ENCODE measurements at regions not wholly inside any gene's neighbourhood (a gene's known extent, or its start where the extent isn't known, plus 50 kb on each side); places are given as distances from the start of the nearest gene placed in this dataset.
A peak's percentile ranks its signal among the peaks of the same experiment; 100 is the strongest.

GRCh38 chr1:182735343-182735742, 51.0 kb upstream of the RGS8 start:
- H3K4me1 ChIP-seq (ENCODE audit: control insufficient read depth in 2 of 3, insufficient read depth in 2 of 3, low read depth in 1 of 3, low read length in 3 of 3), result no peaks in the 10 kb centered on the region
- DNase-seq, result no peak
- FAIRE-seq, result no peak
- H3K9ac ChIP-seq (ENCODE audit: low read length in 3 of 3), result no peak overlapping the region
- H3K4me3 ChIP-seq (ENCODE audit: low read length in 3 of 3), result no peak overlapping the region
- no peaks in the 10 kb centered on the region for H3K9me3 ChIP-seq (ENCODE audit: control insufficient read depth in 2 of 3, insufficient read depth in 1 of 3, low read length in 3 of 3)
- intact Hi-C loops (cut with DNase I), result no loop called here
- H3K36me3 ChIP-seq (ENCODE audit: control insufficient read depth in 2 of 3, insufficient read depth in 3 of 3, low read length in 3 of 3), result no peaks in the 10 kb centered on the region
- no peak overlapping the region for H3K27ac ChIP-seq (ENCODE audit: low read depth in 2 of 2, low read length in 2 of 2)
- H3K27me3 ChIP-seq (ENCODE audit: control insufficient read depth, insufficient read depth, low read length), result no peaks in the 10 kb centered on the region
- TF ChIP-seq, protein P1, sequence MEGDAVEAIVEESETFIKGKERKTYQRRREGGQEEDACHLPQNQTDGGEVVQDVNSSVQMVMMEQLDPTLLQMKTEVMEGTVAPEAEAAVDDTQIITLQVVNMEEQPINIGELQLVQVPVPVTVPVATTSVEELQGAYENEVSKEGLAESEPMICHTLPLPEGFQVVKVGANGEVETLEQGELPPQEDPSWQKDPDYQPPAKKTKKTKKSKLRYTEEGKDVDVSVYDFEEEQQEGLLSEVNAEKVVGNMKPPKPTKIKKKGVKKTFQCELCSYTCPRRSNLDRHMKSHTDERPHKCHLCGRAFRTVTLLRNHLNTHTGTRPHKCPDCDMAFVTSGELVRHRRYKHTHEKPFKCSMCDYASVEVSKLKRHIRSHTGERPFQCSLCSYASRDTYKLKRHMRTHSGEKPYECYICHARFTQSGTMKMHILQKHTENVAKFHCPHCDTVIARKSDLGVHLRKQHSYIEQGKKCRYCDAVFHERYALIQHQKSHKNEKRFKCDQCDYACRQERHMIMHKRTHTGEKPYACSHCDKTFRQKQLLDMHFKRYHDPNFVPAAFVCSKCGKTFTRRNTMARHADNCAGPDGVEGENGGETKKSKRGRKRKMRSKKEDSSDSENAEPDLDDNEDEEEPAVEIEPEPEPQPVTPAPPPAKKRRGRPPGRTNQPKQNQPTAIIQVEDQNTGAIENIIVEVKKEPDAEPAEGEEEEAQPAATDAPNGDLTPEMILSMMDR (IDR thresholded peaks at IDR 0.05; ENCODE audit: borderline replicate concordance, extremely low read depth, insufficient read depth), result no peak

DNA sequence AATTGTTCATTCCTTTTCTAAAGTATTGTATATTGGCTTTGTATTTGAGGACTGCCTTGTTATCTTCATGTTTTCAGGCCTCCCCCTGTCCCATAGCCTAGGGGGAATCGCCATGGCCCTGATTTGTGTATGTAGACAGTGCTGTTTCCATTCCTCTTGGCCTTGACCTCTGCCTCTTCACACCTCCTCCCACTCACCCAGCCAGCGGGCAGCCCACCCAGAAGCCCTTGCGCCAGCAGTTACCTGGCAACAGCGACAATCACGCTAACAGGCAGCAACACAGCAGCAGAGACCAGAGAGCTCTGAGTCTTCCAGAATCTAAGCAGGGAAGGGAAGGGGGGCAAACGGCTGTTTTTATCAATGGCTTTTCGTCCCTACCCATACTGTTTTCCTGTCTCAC, 50.0 kb upstream of the NPL start:
- Histone ChIP-seq H3K9me3 (ENCODE audit: control insufficient read depth in 2 of 3, insufficient read depth in 1 of 3, low read length in 3 of 3) (peaks cover 0 to 3% (median 0%) of the 10 kb centered on the region in 3 donors), H3K36me3 (ENCODE audit: control insufficient read depth in 2 of 3, insufficient read depth in 3 of 3, low read length in 3 of 3) (no peaks in the 10 kb centered on the region), H3K4me3 (ENCODE audit: low read length in 3 of 3) (no peak overlapping the region), H3K4me1 (ENCODE audit: control insufficient read depth in 2 of 3, insufficient read depth in 2 of 3, low read depth in 1 of 3, low read length in 3 of 3) (no peaks in the 10 kb centered on the region), H3K27ac (ENCODE audit: low read depth in 2 of 2, low read length in 2 of 2) (no peak overlapping the region), H3K27me3 (ENCODE audit: control insufficient read depth, insufficient read depth, low read length) (no peaks in the 10 kb centered on the region), H3K9ac (ENCODE audit: low read length in 3 of 3) (no peak overlapping the region)
- no peak for FAIRE-seq
- intact Hi-C loops (cut with DNase I), result no loop called here
- peak in 4 of 5 donors; percentile 88 to 92 (median 91) for DNase-seq
- TF ChIP-seq, protein P1 (IDR thresholded peaks at IDR 0.05; ENCODE audit: borderline replicate concordance, extremely low read depth, insufficient read depth), result no peak

Measured in kidney (tissue), 13 donors.